PFSK-1 (cell line): ENCODE measurements at regions not wholly inside any gene's neighbourhood (a gene's known extent, or its start where the extent isn't known, plus 50 kb on each side); places are given as distances from the start of the nearest gene placed in this dataset.

Experiments
- POLR2AphosphoS5 ChIP-seq: IDR thresholded peaks from 2 replicates; pipeline ENCODE4 v1.6.1; 2012; ENCODE audit warnings: low read depth, mild to moderate bottlenecking, control low read depth, low read length, moderate library complexity
- REST ChIP-seq, 2 experiments: IDR thresholded peaks; 2 replicates each; pipeline versions ENCODE4 v1.6.1 to v1.8.0; 2011 to 2012; ENCODE audit warnings: low read depth in 2 of 2, low read length in 2 of 2, control low read depth in 1 of 2, inconsistent platforms in 1 of 2, mild to moderate bottlenecking in 1 of 2, moderate library complexity in 1 of 2; ENCODE audit not compliant: insufficient read depth in 1 of 2
- SIN3A ChIP-seq: IDR thresholded peaks from 2 replicates; pipeline ENCODE4 v1.6.1; 2012; ENCODE audit warnings: mild to moderate bottlenecking, low read length, moderate library complexity, borderline replicate concordance; ENCODE audit not compliant: insufficient read depth
- TAF1 ChIP-seq: IDR thresholded peaks from 2 replicates; pipeline ENCODE4 v1.6.1; 2012; ENCODE audit warnings: low read length, control low read depth, borderline replicate concordance; ENCODE audit not compliant: insufficient read depth

GRCh38 chr19:31099515-31100205 lies 249.6 kb downstream of the TSHZ3 start:
- no peak for TF ChIP-seq SIN3A
- no peak for TF ChIP-seq TAF1
- no peak for TF ChIP-seq REST (IDR thresholded peaks at IDR 0.05; ENCODE audit: insufficient read depth in 1 of 2, low read depth in 2 of 2, low read length in 2 of 2)
- no peak for TF ChIP-seq POLR2AphosphoS5
